Islet of Langerhans (tissue), 1 donor: ENCODE measurements at regions not wholly inside any gene's neighbourhood (a gene's known extent, or its start where the extent isn't known, plus 50 kb on each side); places are given as distances from the start of the nearest gene placed in this dataset.
"Not testable (repeated sequence)": the region's sequence is repeated elsewhere in the genome, so short reads cannot be mapped to it uniquely, and the experiment has no call there.

Experiments used
- FAIRE-seq: peaks from one replicate; lab custom pipeline; 2011; peaks lifted over from hg19 to GRCh38; lab: Jason Lieb, UNC

DNA sequence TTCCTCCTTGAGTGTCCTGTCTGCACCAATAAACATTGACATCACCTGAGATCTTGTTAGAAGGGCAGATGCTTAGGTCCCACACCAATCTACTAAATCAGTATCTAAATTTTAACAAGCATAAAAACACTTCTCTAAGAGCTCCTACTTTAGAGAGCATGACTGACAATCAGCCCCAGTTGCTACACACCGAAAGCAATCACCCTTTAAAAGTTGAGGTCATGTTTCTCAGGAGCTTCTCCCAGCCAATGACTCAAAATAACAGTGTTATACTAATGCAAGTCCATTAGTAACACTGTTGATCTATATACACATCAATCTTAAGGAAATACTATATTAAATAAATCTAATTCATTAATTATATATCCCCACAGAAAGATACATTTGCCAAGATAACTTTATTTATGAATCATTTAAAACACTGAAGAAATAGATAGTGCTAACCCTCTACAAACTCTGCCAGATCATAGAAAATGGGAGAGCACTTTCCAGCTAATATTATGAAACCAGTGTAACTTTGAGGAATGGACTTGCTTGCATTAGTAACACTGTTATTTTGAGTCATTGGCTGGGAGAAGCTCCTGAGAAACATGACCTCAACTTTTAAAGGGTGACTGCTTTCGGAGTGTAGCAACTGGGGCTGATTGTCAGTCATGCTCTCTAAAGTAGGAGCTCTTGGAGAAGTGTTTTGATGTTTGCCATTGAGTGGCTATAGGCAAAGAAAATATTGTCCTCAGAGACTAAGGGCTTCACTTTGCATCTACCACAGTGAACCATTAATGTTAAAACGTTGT lies 109.8 kb upstream of the HDX start:
- FAIRE-seq: no peak

DNA sequence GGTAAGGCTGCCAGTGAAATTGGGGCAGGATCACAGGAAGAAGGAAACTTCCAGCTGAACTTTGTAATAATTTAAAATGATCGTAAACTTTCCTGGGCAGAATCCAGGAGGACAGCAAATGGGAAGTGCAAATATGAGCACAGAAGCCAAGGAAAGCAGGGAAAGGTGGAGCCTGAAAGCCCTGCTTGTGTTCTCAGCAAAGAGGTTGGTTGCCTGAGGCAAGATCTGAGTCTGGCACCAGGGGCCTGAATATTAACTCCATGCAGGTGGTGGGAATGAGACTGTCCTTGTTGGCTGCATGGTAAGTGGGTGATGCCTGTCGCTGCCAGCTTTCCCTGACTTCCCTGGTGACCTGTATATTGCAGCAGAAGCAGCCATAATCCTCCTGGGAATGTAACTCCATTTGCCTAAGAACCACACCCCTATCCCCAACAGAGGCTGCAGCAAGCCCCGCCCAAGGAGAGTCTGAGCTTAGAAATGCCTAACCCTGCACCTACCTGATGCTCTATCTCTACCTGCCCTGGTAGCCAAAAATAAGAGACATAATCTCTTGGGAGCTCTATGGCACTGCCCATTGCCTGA lies 132.0 kb upstream of the HDX start:
- FAIRE-seq: no peak

DNA sequence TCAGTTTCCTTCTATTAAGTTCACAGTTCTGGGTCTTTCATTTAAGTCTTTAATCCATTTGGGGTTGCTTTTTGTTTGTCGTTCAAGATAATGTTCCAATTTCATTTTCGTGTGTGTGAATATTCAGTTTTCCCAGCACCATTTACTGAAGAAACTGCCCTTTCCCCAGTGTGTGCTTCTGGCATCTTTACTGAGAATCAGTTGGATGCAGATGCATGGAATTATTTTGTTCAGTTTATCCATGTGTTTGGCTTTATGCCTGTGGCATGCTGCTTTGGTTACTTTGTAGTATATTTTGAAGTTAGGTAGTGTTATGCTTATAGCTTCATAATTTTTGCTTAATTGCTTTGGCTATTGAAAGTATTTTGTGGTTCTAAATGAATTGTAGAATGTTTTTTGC lies 163.8 kb upstream of the HDX start:
- no peak for FAIRE-seq

DNA sequence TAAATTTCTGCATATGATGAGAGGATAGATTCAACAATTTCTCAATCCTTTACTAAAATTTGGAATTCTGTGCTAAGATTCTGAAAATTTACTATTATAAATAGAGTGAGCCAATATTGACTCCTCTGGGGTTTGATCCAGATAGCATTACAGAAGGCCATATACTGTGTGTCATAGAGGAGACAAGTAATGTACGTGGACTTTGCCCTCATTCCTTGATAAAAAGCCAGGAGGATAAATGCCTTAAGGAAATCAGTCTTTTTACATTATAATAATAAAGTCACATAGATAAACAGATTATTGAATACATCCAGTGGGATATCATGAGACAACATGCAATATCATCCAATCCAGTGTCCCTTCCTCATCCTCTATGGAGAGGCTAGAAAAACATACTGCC lies 188.0 kb upstream of the HDX start:
- no peak for FAIRE-seq

DNA sequence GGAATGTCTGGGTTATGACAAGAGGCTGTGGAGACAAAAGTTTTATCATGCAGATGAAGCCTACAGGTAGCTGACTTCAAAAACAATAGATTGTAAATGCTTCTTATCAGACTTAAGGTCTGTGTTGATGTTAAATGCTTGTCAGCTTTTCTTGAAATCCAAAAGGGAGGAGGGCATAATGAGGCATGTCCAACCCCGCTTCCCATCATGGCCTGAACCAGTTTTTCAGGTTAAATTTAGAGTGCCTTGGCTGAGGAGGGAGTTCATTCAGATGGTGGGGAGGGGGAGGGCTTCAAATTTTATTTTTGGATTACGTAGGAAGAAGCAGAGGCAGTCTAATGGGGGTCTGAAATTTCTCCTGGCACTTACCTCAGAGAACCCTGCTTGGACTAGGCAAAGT lies 207.7 kb upstream of the HDX start:
- FAIRE-seq: no peak

DNA sequence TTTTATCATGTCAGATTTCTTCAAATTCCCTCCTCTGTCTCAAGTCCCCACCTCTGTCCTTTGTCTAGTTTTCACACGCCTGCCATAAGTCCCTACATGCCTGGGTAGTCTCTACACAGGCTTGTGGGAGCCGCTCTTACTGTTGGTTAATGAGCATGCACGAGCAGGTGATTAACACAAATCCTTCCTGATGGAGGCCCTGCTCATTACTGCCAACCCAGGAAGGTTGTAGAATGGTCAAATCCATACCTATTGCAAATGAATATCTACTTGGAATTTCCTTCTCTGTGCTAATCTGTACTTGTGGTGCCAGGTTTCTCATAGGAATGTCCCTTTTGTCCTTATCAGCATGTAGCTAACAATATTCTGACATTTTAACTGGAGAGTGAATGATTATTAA lies 208.4 kb upstream of the HDX start:
- FAIRE-seq: no peak

DNA sequence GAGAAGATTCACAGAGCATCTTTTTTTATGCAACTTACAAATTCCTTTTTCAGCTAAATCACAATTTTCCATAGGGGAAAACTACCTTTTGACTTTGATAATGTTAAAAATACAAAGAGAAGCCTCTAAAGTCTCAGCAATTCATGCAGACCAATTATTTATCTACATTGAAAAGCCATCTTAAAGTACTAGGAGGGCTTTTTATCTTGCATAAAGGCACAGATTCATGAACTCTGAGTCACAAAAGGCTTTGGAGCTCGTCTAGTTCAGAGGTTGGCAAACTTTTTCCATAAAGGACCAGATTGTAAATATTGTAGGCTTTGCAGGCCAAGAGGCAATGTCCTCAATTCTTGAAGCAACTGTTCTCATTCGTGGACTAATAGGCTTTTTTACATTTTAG lies 210.4 kb upstream of the HDX start:
- FAIRE-seq: no peak

DNA sequence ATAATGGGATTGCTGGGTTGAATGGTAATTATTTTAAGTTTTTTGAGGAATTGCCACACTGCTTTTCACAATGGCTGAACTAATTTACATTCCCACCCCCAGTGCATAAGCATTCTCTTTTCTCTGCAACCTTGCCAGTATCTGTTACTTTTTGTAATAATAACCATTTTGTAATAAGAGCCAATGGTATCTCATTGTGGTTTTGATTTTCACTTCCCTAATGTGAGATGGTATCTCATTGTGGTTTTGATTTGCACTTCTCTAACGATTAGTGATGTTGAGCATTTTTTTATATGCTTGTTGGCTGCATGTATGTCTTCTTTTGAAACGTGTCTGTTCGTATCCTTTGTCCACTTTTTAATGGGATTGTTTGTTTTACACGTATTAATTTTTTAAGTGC lies 213.1 kb upstream of the HDX start:
- peak; percentile 80 for FAIRE-seq

DNA sequence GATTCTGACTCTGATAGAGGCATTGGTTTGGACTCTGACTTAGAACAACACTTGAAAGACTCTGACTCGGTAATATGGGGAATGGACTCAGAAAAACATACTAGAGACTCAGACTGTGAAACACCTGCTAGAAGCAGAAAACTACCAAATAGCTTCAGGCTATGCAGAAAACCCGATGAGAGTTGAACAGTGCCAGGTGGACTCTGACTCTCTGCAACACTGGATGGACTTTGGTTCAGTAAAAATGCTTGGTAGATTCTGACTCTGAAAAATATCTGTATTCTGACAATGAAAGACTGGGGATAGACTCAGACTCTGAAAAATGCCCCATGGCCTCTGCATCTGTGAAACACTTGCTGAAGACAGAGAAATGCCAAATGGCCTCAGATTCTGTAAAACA lies 215.1 kb upstream of the HDX start:
- FAIRE-seq: no peak

DNA sequence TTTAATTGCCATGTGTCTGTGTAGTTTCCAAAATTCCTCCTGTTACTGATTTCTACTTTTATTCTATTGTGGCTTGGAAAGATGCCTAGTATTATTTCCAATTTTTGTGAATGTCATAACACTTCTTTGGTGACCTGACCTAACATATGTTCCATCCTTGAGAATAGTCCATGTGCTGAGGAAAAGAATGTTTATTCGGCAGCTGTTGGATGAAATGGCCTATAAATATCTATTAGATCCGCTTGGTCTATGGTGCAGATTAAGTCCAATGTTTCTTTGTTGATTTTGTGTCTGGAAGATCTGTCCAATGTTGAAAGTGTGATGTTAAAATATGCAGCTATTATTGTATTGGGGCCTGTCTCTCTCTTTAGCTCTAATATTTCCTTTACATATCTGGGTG lies 219.2 kb upstream of the HDX start:
- FAIRE-seq: no peak

DNA sequence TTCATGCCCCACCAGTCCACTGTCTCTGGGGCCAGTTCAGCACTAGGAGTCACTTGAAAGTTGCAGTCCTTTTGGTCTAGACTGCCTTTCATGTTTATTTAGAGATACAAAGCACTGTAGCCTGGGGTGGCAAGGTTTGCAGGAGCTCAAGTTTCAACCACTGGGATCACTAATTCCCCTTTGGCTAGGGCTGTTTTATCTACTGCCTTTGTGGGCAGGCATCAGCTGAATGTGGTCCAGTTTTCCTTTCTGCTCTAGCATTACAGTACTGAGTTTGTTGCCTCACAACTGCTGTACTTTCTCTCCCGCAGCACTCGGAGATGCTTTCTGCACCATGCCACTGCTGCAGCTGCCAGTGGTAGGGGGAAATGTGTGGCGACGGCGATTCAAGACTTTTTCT lies 222.3 kb upstream of the HDX start:
- FAIRE-seq: no peak

DNA sequence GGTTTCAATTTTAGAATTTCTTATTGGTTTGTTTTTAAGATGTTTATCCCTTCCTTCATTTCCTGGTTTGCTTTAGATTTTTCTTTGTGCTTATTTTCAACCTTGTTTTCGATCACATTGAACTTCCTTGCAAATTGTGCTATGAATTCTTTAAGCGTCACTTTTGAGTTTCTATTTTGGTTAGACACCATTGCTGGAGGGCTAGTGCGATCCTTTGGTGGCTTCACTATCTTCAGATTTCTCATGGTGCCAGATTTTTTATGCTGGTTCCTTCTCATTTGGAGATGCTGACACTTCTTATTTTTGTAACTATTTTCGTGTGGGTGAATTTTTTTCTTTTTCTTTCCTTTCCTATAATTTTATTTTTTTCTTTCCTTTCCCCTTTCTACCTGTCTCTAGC lies 227.2 kb upstream of the HDX start:
- no peak for FAIRE-seq

DNA sequence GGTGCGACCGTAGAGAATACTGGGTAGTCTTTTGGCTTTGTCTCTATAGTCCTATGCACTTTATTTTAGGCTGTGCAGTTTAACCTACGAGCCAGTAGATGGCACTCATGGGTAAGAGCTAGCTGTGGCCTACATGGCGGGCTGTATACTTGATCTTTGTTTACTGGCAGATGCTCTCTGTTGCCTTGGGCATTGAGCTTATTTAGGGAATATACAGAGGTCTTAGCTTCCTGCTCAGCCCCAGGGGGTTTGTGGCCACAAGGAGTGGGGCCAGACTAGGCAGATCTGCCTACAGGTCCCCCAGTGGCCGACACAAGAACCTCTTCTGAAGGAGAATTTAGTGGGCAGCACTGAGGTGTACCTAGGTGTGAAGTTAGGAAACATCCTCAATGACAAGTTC lies 227.6 kb upstream of the HDX start:
- peak; percentile 96 for FAIRE-seq

DNA sequence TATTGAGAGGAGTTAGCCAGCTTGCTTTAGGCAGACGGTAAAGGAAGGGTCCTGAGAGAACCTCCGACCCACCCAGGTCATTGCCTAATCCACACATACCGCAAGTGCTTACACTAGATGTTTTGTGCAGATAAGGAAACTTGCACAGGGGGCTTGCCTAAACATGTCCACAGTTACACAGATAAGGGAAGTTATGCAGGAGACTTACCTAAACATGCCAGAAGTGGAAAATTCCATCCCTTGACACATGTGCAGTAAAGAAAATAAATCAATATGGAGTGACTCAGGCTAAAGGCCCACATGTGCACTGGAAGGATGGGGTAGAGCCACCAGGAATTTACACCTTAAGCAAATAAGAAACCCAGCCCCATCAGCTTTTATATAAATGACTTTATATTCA lies 232.8 kb upstream of the HDX start:
- no peak for FAIRE-seq

DNA sequence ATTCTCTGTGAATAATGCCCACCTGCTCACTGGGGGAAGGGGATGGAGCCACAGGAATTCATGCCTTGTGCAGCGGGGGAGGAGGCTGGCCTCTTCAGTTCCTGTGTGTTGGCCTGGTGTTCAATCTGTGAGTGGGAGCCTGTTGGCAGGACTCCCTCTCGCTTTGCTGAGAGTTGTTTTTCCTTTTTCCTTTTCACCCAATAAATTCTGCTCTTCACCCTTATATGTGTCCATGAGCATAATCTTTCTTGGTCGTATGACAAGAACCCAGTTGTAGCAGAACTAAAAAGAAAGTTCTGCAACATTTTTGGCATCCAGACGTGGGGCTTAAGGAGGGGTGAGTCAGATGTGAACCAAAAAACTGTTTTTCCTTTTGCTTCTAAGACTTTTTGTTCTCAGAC lies 235.2 kb upstream of the HDX start:
- no peak for FAIRE-seq

DNA sequence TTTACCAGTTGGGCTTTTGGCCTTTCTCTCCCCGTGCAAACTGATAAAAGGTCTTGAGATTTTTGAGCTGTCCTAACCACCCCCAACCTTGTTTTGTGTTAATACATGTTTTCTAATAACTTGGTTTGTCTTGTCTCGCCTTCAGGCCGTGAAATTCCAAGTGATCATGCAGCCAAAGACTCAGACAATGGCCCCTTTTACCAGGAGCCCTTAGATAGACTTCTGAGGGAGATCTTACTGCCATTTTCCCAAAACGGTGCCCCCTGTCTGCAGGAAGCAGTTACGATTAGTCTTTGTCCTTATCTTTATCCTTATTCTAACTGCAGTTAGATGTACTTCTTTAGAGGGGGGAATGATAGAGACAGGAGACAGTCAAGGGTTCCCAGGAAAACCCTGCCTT lies 245.3 kb upstream of the HDX start:
- no peak for FAIRE-seq

DNA sequence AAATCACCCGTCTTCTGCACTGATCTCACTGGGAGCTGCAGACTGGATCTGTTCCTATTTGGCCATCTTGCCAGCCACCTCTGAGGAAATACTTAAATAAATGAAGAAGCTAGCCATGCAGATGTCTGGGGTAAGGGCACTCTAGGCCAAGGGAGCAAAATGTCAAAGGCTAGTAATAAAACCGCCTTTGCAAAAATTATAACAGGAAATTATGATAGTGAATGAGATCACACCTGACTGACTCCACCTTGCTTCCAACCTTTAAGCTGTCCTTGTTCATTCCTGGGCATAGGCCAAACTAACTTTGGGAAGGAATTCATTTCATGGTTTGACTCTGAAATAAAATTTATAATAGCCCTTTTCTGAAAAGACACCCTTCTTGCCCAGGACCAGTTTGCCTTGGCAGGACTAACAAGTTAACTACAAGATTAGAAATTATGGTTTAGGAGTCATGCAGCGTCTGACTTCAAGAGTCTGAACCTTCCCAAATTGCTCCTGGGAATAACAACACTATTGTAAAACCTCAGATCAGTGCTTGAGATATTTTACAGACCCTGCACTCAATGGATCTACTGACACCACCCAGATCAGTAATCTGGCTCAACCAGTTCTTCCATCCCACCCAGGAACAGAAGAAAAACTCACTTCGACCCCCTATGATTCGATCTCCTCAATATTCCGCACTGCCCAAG lies 246.9 kb upstream of the HDX start:
- FAIRE-seq: no peak

DNA sequence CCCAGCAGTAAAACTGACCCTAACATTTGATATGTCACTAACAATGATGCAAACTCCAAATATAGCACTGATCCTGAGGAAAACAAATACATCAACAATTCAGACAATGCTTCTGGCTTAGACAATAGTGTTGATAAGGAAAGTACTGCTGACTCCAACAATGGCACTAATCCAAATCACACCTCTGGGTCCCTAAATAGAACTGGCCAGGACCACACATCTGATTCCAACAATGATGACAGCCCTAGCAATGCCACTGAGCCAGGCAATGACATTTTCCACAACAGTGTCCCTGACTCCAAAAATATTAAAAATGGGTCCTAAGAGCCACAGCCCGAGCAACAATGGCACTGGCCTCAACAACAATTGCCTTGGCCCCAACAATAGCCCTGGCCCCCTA lies 243.1 kb upstream of the APOOL start:
- FAIRE-seq: no peak

DNA sequence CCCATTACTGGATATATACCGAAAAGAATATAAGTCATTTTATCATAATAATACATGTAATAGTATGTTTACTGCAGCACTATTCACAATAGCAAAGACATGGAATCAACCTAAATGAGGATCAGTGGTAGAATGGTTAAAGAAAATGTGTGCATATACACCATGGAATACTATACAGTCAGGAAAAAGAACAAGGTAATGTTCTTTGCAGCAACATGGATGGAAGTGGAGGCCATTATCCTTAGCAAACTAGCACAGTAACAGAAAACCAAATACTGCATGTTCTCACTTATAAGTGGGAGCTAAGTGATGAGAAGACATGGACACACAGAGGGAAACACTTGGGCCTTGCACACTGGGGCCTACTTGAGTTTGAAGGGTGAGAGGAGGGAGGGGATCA lies 207.4 kb upstream of the APOOL start:
- no peak for FAIRE-seq

DNA sequence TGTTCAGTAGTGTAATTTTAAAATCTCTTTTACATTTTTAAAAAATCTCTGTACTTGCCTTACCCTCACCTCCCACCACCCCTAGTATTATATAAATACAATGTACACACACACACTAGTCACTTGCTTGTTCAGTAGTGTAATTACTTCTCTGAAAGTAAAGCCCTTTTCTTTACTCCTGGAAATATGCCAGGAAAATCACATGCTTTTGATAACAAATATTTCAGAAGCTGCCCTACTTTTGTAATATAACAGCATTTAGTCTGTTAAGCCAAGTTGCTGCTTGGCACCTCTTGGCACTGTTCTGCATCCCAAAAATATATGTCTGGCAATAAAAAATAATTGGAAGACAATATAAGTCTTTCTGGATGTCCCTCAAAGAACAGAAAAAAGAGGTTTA lies 172.8 kb upstream of the APOOL start:
- FAIRE-seq: no peak

DNA sequence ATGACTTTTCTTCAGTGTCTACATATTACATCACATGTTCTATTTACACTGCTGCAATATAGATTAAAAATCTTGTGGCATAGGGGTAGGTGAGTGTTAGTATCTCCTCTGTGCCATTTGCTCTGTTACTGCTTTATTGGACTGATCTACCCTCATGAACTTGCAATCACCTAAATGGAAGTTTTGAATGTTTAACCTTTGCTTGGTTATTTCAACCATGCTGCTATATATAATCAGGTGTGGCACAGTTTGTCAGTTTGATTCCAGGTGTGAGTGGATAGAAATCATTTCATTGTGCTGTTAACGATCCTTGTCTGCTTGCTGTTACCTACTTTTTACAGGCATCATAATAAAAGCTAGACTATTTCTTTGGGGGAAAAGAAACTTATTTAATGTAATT lies 157.1 kb upstream of the APOOL start:
- not testable (repeated sequence) for FAIRE-seq

DNA sequence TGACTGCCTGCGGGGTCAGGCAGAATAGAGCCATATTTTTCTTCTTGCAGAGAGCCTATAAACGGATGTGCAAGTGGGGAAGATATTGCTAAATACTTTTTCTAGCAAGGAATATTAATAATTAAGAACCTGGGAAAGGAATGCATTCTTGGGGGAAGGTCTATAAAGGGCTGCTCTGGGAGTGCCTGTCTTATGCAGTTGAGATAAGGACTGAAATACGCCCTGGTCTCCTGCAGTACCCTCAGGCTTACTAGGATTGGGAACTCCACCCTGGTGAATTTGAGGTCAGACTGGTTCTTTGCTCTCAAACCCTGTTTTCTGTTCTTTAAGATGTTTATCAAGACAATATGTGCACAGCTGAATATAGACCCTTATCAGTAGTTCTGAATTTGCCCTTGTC lies 152.5 kb upstream of the APOOL start:
- not testable (repeated sequence) for FAIRE-seq

DNA sequence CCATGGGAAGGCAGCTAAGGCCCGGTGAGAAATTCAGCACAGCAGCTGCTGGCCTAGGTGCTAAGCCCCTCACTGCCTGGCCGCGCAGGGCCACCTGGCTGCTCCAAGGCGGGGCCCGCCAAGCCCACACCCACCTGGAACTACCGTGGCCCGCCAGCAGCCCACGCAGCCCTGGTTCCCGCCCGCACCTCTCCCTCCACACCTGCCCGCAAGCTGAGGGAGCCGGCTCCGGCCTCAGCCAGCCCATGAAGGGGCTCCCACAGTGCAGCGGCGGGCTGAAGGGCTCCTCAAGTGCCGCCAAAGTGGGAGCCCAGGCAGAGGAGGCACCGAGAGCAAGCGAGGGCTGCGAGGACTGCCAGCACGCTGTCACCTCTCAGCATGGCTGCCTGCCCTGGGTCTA lies 146.9 kb upstream of the APOOL start:
- FAIRE-seq: not testable (repeated sequence)

DNA sequence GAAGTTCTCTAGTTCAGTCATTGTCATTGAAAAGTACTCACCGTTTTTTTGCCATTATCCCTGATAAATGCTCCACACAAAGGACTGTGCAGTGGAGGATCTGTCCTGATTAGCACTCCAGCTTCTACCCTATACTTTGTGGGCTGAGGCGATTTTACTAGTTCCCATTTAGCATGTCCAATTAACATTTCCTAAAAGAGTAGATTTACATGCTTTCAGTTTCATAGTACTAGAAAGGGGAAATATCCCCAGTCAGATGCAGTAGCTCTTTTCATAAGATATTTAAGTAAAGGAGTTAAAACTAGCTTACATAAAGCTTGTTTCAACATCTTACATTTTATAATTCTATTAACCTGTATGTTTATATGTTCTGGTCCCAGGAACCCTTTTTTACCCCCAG lies 144.9 kb upstream of the APOOL start:
- not testable (repeated sequence) for FAIRE-seq
